NCI-H2081 (cell line): ENCODE measurements at regions not wholly inside any gene's neighbourhood (a gene's known extent, or its start where the extent isn't known, plus 50 kb on each side); places are given as distances from the start of the nearest gene placed in this dataset.

ENCODE experiments used
- DNase-seq, 2 experiments: peaks; one replicate each; lab custom pipeline; 2025; lab: John Stamatoyannopoulos, UW

GRCh38 chr13:39968646-39969475 is 313.4 kb downstream of the COG6 start:
- no peak for DNase-seq

- DNase-seq = no peak
Observed at GRCh38 chr13:39970177-39970846, 314.9 kb downstream of the COG6 start.

- DNase-seq = no peak
Observed at GRCh38 chr13:39971526-39971925, 316.1 kb downstream of the COG6 start.

GRCh38 chr13:39976481-39976880 is 321.0 kb downstream of the COG6 start:
- no peak for DNase-seq

DNA sequence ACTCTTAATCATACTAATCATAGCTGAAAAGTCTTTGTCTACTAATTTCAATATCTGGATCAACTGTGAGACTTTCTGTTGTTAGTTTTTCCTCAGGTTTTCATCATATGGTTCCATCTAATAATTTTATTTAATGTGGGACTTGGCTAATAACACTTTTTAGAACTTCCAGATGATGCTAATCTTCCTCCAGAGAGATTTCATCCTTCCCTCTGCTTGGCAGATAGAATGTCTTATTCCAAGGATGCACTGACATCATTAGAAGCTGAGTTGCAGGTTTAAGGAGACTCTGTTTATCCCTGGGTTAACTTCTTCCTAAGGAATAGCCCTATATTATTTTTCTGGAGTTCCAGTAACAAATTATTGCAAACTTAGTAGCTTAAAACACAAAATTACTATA is 325.6 kb downstream of the COG6 start:
- DNase-seq = no peak

- DNase-seq = no peak
Observed at GRCh38 chr13:39982745-39983144, 327.3 kb downstream of the COG6 start.

DNA sequence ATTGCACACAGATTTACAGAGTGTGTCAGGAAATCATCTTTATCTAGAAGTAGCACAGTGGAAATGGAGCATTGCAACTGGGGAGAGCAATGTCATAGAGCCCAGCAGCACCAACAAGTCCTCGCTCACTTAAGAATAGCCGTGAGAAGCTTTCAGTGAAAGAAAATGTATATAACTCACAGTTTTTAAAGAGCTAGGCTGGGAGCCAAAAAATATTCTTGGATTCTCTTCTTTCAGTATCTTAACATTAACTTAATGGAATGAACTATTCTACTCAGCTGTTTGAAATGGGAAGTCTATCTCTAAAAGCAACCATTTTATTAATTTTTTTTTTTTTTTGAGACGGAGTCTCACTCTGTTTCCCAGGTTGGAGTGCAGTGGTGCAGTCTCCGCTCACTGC is 329.6 kb downstream of the COG6 start:
- no peak for DNase-seq

- DNase-seq = no peak
Observed at GRCh38 chr13:39988351-39988750, 332.9 kb downstream of the COG6 start.

DNA sequence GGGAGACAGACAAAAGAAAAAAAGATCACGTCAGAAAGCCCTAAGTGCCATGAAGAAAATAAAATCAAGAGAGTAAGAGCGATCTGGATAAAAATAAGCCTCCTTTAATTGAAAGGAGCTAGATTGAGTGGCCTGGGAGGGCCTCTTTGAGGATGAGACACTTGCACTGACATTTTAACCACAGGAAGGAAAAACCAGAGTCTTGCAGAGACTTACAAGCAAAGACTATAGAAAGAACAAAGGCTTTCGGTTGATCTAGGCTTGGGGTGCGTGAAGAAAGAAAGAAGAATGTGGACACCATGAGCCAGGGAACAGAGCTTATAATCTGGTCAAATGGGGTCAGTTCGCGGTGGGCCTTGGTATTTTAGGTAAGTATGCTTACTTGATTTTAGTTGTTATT is 342.7 kb downstream of the COG6 start:
- no peak for DNase-seq

DNA sequence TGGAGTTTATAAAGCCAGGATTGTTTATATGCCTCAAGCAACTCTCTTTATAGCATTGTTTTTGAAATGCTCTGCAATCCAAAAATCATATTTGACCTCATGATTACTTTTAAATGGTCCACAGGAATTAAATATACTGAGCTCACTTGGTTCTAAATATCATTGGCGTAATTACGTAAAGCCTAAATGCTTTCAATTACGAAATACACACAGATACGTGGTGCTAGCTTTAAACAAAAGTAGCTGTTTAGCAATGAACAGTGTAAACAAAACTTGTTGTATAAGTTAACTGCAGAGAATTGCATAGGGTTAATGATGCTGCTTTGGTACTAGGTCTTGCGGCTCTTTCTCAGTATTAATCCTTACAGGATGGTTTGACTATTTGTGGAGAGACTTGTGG is 346.6 kb downstream of the COG6 start:
- DNase-seq = no peak

GRCh38 chr13:40013554-40013953 is 358.1 kb downstream of the COG6 start:
- no peak for DNase-seq

DNA sequence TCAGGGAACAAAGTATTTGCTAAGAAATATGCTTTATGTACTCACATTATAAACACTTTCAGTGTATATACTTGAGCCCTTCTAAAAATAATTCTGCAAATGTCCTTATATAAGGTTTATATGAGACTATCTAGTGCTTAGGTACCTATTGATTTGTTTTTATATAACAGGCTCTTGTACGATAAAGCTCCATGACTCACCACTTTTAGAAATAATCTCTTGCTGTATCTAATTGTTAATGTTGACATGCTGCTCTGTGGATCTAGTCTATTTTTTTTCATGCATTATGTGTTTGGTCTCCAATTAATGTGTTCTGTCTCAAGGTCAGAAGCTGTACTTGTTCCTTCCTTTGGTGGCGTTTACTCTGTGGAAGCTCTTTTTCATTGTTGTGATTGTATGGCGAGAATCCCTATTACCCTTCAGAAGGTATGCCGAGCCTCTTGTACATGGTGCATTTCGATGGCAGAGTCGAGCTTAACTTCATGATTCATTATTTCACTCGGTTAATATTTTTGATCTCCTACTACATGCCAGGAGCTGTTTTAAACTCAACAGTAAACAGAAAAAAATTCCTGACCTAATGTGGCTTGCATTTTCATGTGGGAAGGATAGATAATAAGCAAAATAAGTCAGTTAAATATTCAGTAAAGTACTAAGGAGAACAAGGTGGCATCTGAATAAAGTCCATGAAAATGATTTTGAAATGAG is 361.6 kb downstream of the COG6 start:
- DNase-seq = no peak

DNA sequence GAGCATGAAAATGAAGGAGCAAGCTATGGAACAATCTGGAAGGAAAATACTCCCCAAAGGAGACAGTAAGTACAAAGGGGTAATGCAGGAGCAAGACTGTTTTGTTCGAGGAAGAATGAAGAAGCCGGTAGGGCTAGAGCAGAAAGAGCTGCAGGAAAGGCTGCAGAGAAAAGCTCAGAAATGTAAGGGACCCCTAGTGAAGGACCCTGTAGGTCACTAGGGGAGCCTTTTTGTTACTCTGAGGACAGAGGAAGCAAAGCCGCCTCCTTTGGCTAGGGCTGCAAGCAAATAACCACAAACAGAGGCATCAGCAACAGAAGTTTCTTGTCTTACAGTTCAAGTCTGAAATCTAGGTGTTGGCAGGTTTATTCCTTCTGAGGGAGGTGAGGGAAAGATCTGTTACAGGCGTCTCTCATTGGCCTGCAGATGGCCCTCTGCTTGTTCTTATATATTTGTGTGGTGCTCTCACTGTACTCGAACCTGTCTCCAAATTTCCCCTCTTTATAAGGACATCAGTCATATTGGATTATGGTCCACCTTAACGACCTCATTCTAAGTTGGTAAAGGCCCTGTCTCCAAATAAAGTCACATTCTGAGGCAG is 362.3 kb downstream of the COG6 start:
- no peak for DNase-seq

DNA sequence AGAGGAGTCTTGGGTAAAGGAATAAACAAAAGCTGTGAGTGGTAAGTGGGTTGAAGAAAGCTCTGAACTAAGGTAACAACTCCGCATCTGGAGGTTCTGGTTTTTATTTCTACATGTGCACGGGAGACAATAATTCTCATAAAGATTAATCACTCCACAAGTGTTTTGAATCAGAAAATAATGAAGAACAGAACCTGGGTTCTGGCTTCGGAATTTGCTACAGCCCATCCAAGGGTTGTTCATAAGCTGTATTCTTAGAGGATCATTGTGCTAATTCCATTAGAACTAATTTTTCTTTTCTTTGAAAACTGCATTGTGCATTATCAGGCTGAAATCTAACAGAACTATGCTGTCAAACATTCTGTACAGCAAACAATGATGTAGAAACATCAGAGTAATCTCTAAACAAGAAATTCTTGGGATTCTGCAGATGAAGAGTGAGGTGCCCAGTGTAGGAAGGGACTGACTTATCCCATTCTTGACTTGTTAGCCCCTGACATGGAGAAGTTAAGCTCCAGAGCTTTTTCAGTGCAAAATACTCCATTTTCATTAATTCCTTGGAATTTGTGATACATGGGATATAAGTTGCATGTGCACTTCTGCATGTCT is 368.2 kb downstream of the COG6 start:
- no peak for DNase-seq

GRCh38 chr13:40024204-40024966 is 368.9 kb downstream of the COG6 start:
- DNase-seq = no peak

DNA sequence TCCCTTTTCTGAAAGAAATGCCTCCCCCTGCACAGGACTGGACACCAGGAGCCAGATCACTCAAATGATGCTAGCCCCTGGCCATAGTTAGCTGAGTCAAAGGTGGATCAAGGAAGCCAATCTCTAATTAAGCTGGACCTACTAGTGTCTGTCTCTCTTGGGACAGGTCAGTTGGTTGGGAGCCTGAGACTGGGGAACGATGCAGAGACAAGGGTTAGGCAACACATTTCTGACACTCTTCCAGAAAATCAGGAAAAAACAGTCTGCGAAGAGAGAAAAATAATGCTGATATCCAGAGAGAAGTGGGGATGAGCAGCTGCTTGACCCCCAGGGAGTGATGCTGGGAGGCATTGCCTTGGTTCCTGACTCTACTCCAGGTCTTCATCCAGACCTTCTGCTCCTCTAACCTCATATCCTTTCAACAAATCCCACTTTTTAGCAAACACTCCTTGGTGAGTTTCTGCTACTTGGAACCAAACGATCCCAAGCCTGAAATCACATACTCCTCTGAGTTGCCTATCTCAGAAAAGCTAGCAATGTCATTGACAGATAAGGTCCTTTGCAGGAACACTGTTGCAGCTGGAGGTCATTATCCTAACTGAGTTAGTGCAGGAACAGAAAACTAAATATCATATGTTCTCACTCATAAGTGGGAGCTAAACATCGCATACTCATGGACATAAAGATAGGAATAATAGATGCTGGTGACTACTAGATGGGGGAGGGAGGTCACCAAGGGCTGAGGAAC is 369.7 kb downstream of the COG6 start:
- no peak for DNase-seq

DNA sequence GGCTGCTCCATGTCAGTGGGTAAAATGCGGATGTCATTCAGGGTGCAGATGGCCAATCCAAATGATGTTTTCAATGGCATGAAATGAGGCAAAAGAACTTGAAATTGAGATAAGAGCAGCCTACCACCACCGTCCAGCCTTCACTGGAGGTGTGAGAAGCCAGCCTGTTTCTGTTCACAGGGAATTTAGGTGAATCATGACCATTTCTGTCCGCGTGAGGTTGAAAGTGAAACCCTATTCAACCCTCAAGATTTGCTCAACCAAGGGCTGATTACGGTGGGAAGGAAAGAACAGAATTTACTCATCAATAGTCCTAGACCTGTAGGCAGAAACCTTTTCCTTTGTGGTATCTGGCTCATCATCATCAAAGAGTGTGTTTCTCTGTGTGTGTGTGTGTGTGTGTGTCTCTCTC is 370.7 kb downstream of the COG6 start:
- DNase-seq = no peak

- no peak for DNase-seq
Observed at GRCh38 chr13:40026741-40027140, 371.3 kb downstream of the COG6 start.

- DNase-seq = no peak
Observed at GRCh38 chr13:40028446-40028845, 373.0 kb downstream of the COG6 start.

- DNase-seq = no peak
Observed at GRCh38 chr13:40031031-40031430, 375.6 kb downstream of the COG6 start.

- no peak for DNase-seq
Observed at GRCh38 chr13:40039061-40039460, 383.6 kb downstream of the COG6 start.
